H1 (cell line): ENCODE measurements at regions not wholly inside any gene's neighbourhood (a gene's known extent, or its start where the extent isn't known, plus 50 kb on each side); places are given as distances from the start of the nearest gene placed in this dataset.

Source experiments
- CTCF ChIA-PET: fragments of 300-600 bp; sonication (Branson Sonifier 250); formaldehyde crosslinking; loops from one replicate; lab custom pipeline; 2021; ENCODE audit not compliant: partially characterized antibody; lab: Charles Lee
- POLR2A ChIA-PET: fragments of 300-600 bp; sonication (Branson Sonifier 250); formaldehyde crosslinking; loops from one replicate; lab custom pipeline; 2021; ENCODE audit warnings: inconsistent platforms; ENCODE audit not compliant: partially characterized antibody; lab: Charles Lee
- DNase-seq, 2 experiments: peaks; one replicate each; pipeline versions ENCODE4 v3.0.0 to v3.0.0-alpha.2; 2010 to 2022; ENCODE audit warnings: low spot score in 2 of 2, low read depth in 1 of 2, mixed read lengths in 1 of 2
- FAIRE-seq: peaks from 2 replicates; lab custom pipeline; 2011; peaks lifted over from hg19 to GRCh38; lab: Jason Lieb, UNC
- H2AFZ ChIP-seq: 2 replicates; pipeline ENCODE4 v1.8.1; 2012; ENCODE audit warnings: low read length, inconsistent platforms
- H2AK5ac ChIP-seq: 2 replicates; pipeline ENCODE4 v1.6.1; 2013; ENCODE audit warnings: low read depth, low read length
- H2BK120ac ChIP-seq: replicated peaks from 2 replicates; pipeline ENCODE3; 2013; ENCODE audit warnings: low read depth, low read length, inconsistent platforms
- H2BK12ac ChIP-seq: 2 replicates; pipeline ENCODE4 v1.6.1; 2013; ENCODE audit warnings: low read depth, low read length
- H2BK15ac ChIP-seq: 2 replicates; pipeline ENCODE4 v1.6.1; 2013; ENCODE audit warnings: low read length
- H2BK20ac ChIP-seq: 2 replicates; pipeline ENCODE4 v1.6.1; 2013; ENCODE audit warnings: low read length
- H2BK5ac ChIP-seq: 2 replicates; pipeline ENCODE4 v1.6.1; 2013; ENCODE audit warnings: low read depth, low read length
- H3K14ac ChIP-seq: 2 replicates; pipeline ENCODE4 v1.6.1; 2013; ENCODE audit warnings: inconsistent platforms; ENCODE audit not compliant: insufficient read length
- H3K18ac ChIP-seq: 2 replicates; pipeline ENCODE4 v1.6.1; 2013; ENCODE audit warnings: low read length; ENCODE audit errors: extremely low read depth
- H3K23ac ChIP-seq: 2 replicates; pipeline ENCODE4 v1.6.1; 2013; ENCODE audit warnings: inconsistent platforms; ENCODE audit not compliant: insufficient read length
- H3K23me2 ChIP-seq: 2 replicates; pipeline ENCODE4 v1.6.1; 2013; ENCODE audit warnings: low read depth, low read length
- H3K27ac ChIP-seq: 2 replicates; pipeline ENCODE4 v1.6.1; 2011; ENCODE audit warnings: low read depth, low read length, inconsistent platforms
- H3K27me3 ChIP-seq, 4 experiments: replicated peaks in 1 of 4; 1 replicate in 1 of 4; 2 replicates in 3 of 4; pipeline versions ENCODE4 v1.6.1 to v1.8.1; 2011 to 2013; ENCODE audit warnings: low read length in 3 of 4, mild to moderate bottlenecking in 3 of 4, inconsistent platforms in 2 of 4, mixed read lengths in 2 of 4, moderate library complexity in 1 of 4; ENCODE audit not compliant: control insufficient read depth in 3 of 4, insufficient read depth in 3 of 4; ENCODE audit errors: extremely low read depth in 1 of 4
- H3K36me3 ChIP-seq, 4 experiments: 2 replicates each; pipeline versions ENCODE4 v1.6.1 to v1.8.1; 2011 to 2013; ENCODE audit warnings: mild to moderate bottlenecking in 4 of 4, low read length in 3 of 4, moderate library complexity in 2 of 4, control low read depth in 1 of 4, inconsistent platforms in 1 of 4; ENCODE audit not compliant: insufficient read depth in 4 of 4, control insufficient read depth in 2 of 4
- H3K4ac ChIP-seq: replicated peaks from 2 replicates; pipeline ENCODE3; 2013; ENCODE audit warnings: low read length, low read depth, mixed read lengths, inconsistent platforms; ENCODE audit not compliant: insufficient read length
- H3K4me1 ChIP-seq, 4 experiments: replicated peaks in 1 of 4; 1 replicate in 1 of 4; 2 replicates in 3 of 4; pipeline versions ENCODE4 v1.6.1 to v1.8.1; 2011 to 2013; ENCODE audit warnings: low read length in 3 of 4, inconsistent platforms in 2 of 4, mixed read lengths in 1 of 4; ENCODE audit not compliant: insufficient read depth in 4 of 4, control insufficient read depth in 3 of 4
- H3K4me2 ChIP-seq, 2 experiments: 2 replicates each; pipeline versions ENCODE4 v1.6.1 to v1.8.1; 2011 to 2013; ENCODE audit warnings: low read depth in 2 of 2, low read length in 2 of 2, control low read depth in 1 of 2, inconsistent platforms in 1 of 2, mild to moderate bottlenecking in 1 of 2; ENCODE audit not compliant: insufficient read depth in 1 of 2
- H3K4me3 ChIP-seq, 4 experiments: fragments of 200-600, 300-600 bp in 1 of 4; sonication (generic), shearing (Covaris generic), sonication (Bioruptor Twin) in 1 of 4; 2 replicates each; pipeline versions ENCODE4 v1.5.1 to v1.8.1; 2011 to 2016; ENCODE audit warnings: low read length in 4 of 4, low read depth in 3 of 4, control low read depth in 2 of 4, inconsistent platforms in 2 of 4, mild to moderate bottlenecking in 2 of 4, mixed read lengths in 1 of 4, moderate library complexity in 1 of 4; ENCODE audit not compliant: insufficient read depth in 2 of 4; ENCODE audit errors: extremely low read depth in 1 of 4
- H3K56ac ChIP-seq: replicated peaks from 2 replicates; pipeline ENCODE3; 2013; ENCODE audit warnings: low read depth, mild to moderate bottlenecking, mixed read lengths, low read length, inconsistent platforms; ENCODE audit not compliant: insufficient read length
- H3K79me1 ChIP-seq: 2 replicates; pipeline ENCODE4 v1.6.1; 2013; ENCODE audit warnings: low read depth, low read length, control low read depth
- H3K79me2 ChIP-seq, 2 experiments: 2 replicates each; pipeline versions ENCODE4 v1.6.1 to v1.8.1; 2012 to 2013; ENCODE audit warnings: low read length in 2 of 2, mild to moderate bottlenecking in 2 of 2, inconsistent platforms in 1 of 2; ENCODE audit not compliant: insufficient read depth in 2 of 2, control insufficient read depth in 1 of 2
- H3K9ac ChIP-seq, 4 experiments: replicated peaks in 1 of 4; 1 replicate in 1 of 4; 2 replicates in 3 of 4; pipeline versions ENCODE4 v1.6.1 to v1.8.1; 2011 to 2013; ENCODE audit warnings: low read depth in 3 of 4, low read length in 3 of 4, control low read depth in 2 of 4, mild to moderate bottlenecking in 2 of 4, moderate library complexity in 2 of 4, inconsistent platforms in 1 of 4; ENCODE audit errors: extremely low read depth in 1 of 4
- H3K9me3 ChIP-seq, 2 experiments: 2 replicates each; pipeline versions ENCODE4 v1.6.1 to v1.8.1; 2012 to 2013; ENCODE audit warnings: mild to moderate bottlenecking in 2 of 2, moderate library complexity in 2 of 2, control low read depth in 1 of 2, inconsistent platforms in 1 of 2, low read depth in 1 of 2, low read length in 1 of 2, mixed read lengths in 1 of 2; ENCODE audit not compliant: insufficient read depth in 2 of 2
- H4K20me1 ChIP-seq, 2 experiments: replicated peaks in 1 of 2; 2 replicates each; pipeline versions ENCODE3 to v1.8.1; 2011 to 2013; ENCODE audit warnings: inconsistent platforms in 2 of 2, low read length in 2 of 2, mild to moderate bottlenecking in 1 of 2; ENCODE audit not compliant: insufficient read depth in 2 of 2, control insufficient read depth in 1 of 2
- H4K5ac ChIP-seq: 2 replicates; pipeline ENCODE4 v1.6.1; 2013; ENCODE audit warnings: low read length, low read depth, mixed read lengths, inconsistent platforms; ENCODE audit not compliant: insufficient read length
- H4K8ac ChIP-seq: 2 replicates; pipeline ENCODE4 v1.8.0; 2013; ENCODE audit warnings: mild to moderate bottlenecking, moderate library complexity, low read length, inconsistent platforms; ENCODE audit not compliant: insufficient read depth; ENCODE audit errors: extremely low read depth
- H4K91ac ChIP-seq: replicated peaks from 2 replicates; pipeline ENCODE3; 2013; ENCODE audit warnings: low read length, mixed read lengths, inconsistent platforms; ENCODE audit not compliant: insufficient read length
- BACH1 ChIP-seq: IDR thresholded peaks from 2 replicates; pipeline ENCODE4 v1.6.1; 2012; ENCODE audit warnings: low read length, improper control_type of control experiment
- EP300 ChIP-seq, 2 experiments: IDR thresholded peaks; 1 replicate in 1 of 2; 2 replicates in 1 of 2; pipeline ENCODE4 v1.6.1; 2011 to 2012; ENCODE audit warnings: low read depth in 2 of 2, low read length in 2 of 2, mild to moderate bottlenecking in 2 of 2, borderline replicate concordance in 1 of 2, inconsistent platforms in 1 of 2, moderate library complexity in 1 of 2
- EZH2 ChIP-seq: fragments of 200-600 bp; sonication (generic); IDR thresholded peaks from 2 replicates; pipeline ENCODE4 v1.7.1; 2012; ENCODE audit warnings: low read depth, mild to moderate bottlenecking, moderate library complexity, low read length, inconsistent platforms; ENCODE audit not compliant: severe bottlenecking
- MAX ChIP-seq: IDR thresholded peaks from 2 replicates; pipeline ENCODE4 v1.6.1; 2012; ENCODE audit warnings: inconsistent platforms
- PHF8 ChIP-seq: fragments of 200-600 bp; sonication (generic); conservative IDR thresholded peaks from 2 replicates; pipeline ENCODE4 v1.7.1; 2012; ENCODE audit warnings: low read depth, mild to moderate bottlenecking, inconsistent platforms, low read length, moderate library complexity
- POLR2AphosphoS5 ChIP-seq: IDR thresholded peaks from 2 replicates; pipeline ENCODE4 v1.6.1; 2011; ENCODE audit warnings: low read depth, low read length
- SUZ12 ChIP-seq: fragments of 200-600 bp; sonication (generic); IDR thresholded peaks from 2 replicates; pipeline ENCODE4 v1.6.1; 2012; ENCODE audit warnings: mild to moderate bottlenecking, inconsistent platforms, low read length, moderate library complexity, mixed read lengths
- ZNF274 ChIP-seq: IDR thresholded peaks from 2 replicates; pipeline ENCODE4 v1.7.0; 2012; ENCODE audit warnings: low read length, borderline replicate concordance; ENCODE audit errors: extremely low read depth
- WGBS, 2 experiments: shearing (Covaris generic) in 1 of 2; methylation state at CpG; one replicate each; pipeline versions ENCODE4 v1.1.6 to v1.1.7; 2013 to 2015; ENCODE audit warnings: low lambda C conversion rate in 2 of 2, mixed read lengths in 2 of 2, inconsistent platforms in 1 of 2, low coverage in 1 of 2, missing lambda C conversion rate in 1 of 2; ENCODE audit not compliant: insufficient replicate concordance in 2 of 2, insufficient coverage in 1 of 2, insufficient read length in 1 of 2; ENCODE audit errors: extremely low coverage in 1 of 2, missing lambda C conversion rate in 1 of 2; 5-methylcytosine and 5-hydroxymethylcytosine counted together

- H3K9me3 ChIP-seq: no peaks in the 10 kb centered on the region
- H3K4ac ChIP-seq: no peak overlapping the region
- no peak overlapping the region for H3K4me3 ChIP-seq
- FAIRE-seq: no peak
- no peak overlapping the region for H2AFZ ChIP-seq
- H3K18ac ChIP-seq: no peak overlapping the region
- H3K23me2 ChIP-seq: no peaks in the 10 kb centered on the region
- ChIA-PET CTCF (no interaction called here), POLR2A (no interaction called here)
- H4K5ac ChIP-seq: no peak overlapping the region
- H2AK5ac ChIP-seq: no peak overlapping the region
- no peak overlapping the region for H3K9ac ChIP-seq
- H4K20me1 ChIP-seq: no peaks in the 10 kb centered on the region
- no peak for TF ChIP-seq EP300 (IDR thresholded peaks at IDR 0.05; ENCODE audit: borderline replicate concordance in 1 of 2, low read depth in 2 of 2, low read length in 2 of 2)
- no peak for TF ChIP-seq BACH1
- TF ChIP-seq ZNF274: no peak
- TF ChIP-seq SUZ12: no peak
- TF ChIP-seq EZH2: no peak
- no peak for TF ChIP-seq POLR2AphosphoS5
- TF ChIP-seq PHF8: no peak
- no peak for TF ChIP-seq MAX
- no peak overlapping the region for H2BK120ac ChIP-seq
- no peak overlapping the region for H2BK20ac ChIP-seq
- no peak overlapping the region for H3K56ac ChIP-seq
- 91% methylated on average over 1 of the region's 1 CpG; no CpG with 5 or more reads in 1 of the 2 experiments for WGBS, 2 experiments
- no peak overlapping the region for H4K91ac ChIP-seq
- no peaks in the 10 kb centered on the region for H3K79me1 ChIP-seq
- H3K27ac ChIP-seq: no peak overlapping the region
- H3K14ac ChIP-seq: no peak overlapping the region
- H3K23ac ChIP-seq: no peak overlapping the region
- no peak overlapping the region for H3K4me2 ChIP-seq
- H4K8ac ChIP-seq: no peak overlapping the region
- H3K36me3 ChIP-seq: no peaks in the 10 kb centered on the region
- no peak for DNase-seq
- no peaks in the 10 kb centered on the region for H3K4me1 ChIP-seq
- H2BK12ac ChIP-seq: no peak overlapping the region
- no peaks in the 10 kb centered on the region for H3K27me3 ChIP-seq
- H2BK5ac ChIP-seq: no peak overlapping the region
- H2BK15ac ChIP-seq: no peak overlapping the region
- H3K79me2 ChIP-seq: no peaks in the 10 kb centered on the region
Observed at GRCh38 chr13:83151308-83151660, 731.0 kb downstream of the SLITRK1 start.
